CD4-positive, alpha-beta T cell treated with Interleukin-6 at 100 ng/mL for 8 hours (primary cell): ENCODE measurements at regions not wholly inside any gene's neighbourhood (a gene's known extent, or its start where the extent isn't known, plus 50 kb on each side); places are given as distances from the start of the nearest gene placed in this dataset.

Source experiments
- DNase-seq: peaks from one replicate; pipeline ENCODE4 v3.0.0-alpha.2; 2020; ENCODE audit warnings: mixed read lengths, low spot score

GRCh38 chr14:97517566-97518234 is 720.5 kb downstream of the VRK1 start:
- no peak for DNase-seq

DNA sequence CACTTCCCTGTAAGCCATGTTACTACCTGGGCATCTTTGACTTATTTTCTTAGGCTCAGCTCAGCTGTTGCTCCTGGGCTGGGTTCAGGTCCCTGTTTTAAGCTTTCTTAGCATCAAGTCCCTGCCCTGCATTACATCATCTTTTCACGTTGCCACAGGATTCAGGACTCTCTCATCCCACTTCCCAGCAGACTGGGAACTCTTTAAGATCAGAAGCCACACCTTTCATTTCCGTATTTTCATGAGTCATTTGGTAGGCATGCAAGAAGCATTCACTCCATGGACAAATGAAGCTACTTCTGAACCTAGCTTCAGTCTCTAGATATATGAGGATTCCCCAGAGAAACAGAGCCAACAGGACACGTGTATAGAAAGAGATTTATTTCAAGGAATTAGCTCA is 726.8 kb downstream of the VRK1 start:
- no peak for DNase-seq

GRCh38 chr14:97524589-97525319 is 727.6 kb downstream of the VRK1 start:
- DNase-seq, result no peak

DNA sequence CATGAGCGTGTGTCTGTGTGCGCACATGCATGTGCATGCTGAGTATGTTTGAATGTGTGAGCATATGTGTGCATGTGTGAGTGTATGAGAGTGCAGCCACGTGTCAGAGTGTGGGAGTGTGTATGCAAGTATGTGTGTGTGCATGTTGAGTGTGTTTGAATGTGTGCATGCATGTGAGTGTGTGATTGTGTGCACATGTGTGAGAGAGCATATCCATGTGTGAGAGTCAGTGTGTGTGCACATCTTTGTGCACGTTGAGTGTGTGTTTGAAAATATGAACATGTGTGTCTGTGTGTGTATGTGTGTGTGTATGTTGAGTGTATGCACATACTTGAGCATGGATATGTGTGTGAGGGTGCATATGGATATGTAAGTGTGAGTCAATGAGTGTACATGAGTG is 730.8 kb downstream of the VRK1 start:
- no peak for DNase-seq

- DNase-seq, result no peak
Measured at GRCh38 chr14:97532052-97532451, 734.9 kb downstream of the VRK1 start.

DNA sequence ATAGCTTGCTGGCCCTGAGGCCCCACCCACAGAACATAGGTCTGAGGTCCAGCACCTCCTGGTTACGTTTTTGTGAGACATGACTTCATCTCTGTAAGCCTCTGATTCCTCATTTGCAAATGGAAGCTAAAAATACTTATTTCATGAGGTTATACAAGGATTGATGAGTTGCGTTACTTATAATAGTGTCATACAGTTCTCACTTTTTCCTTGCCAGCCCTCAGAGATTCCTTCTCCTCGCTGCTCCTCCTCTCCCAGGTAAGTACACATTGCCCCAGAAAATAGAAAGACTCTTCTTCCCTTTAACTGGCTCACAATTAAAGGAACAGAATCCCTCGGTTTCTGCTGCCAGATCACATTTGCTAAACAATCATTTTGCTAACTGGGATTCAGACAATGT is 739.2 kb downstream of the VRK1 start:
- DNase-seq, result no peak

- no peak for DNase-seq
Measured at GRCh38 chr14:97538749-97539410, 741.7 kb downstream of the VRK1 start.

DNA sequence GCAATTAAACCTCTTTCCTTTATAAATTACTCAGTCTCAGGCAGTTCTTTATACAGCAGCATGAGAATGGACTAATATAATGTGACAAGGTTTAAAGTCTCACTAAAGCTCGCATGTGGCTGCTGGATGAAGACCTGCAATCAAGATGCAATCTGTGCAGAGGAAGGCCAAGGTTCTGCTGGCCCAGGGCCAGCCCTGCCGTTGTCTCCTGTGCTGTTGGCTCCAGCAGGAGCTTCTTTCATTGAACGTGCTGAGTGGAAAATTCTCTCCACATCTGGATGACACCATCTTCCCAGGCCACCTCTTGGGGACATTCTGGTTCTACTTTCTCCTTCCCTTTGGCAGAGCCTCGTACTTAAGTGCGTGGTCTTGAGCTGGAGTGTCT is 742.2 kb downstream of the VRK1 start:
- no peak for DNase-seq

DNA sequence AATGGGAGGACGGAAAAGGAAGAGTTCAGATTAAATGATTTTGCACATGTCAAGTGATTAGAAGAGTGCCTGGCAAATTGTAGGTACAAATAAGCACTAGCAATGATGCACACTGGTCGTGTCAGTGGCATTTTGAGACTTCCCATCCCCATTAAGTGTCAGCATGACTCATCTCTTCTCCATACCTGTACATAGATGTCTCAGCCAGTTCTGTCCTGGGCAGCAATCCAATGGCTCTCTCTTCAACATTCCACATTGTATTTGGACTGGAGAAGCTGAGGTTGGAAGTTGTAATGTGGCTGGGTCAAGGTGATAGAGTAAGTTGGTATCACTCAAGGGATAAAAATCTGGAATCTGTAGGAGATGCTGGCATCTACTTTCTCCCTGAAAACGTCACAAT is 742.7 kb downstream of the VRK1 start:
- DNase-seq, result no peak

GRCh38 chr14:97543221-97543620 is 746.0 kb downstream of the VRK1 start:
- no peak for DNase-seq

GRCh38 chr14:97543816-97544215 is 746.6 kb downstream of the VRK1 start:
- DNase-seq, result no peak

GRCh38 chr14:97544571-97544970 is 747.4 kb downstream of the VRK1 start:
- no peak for DNase-seq

DNA sequence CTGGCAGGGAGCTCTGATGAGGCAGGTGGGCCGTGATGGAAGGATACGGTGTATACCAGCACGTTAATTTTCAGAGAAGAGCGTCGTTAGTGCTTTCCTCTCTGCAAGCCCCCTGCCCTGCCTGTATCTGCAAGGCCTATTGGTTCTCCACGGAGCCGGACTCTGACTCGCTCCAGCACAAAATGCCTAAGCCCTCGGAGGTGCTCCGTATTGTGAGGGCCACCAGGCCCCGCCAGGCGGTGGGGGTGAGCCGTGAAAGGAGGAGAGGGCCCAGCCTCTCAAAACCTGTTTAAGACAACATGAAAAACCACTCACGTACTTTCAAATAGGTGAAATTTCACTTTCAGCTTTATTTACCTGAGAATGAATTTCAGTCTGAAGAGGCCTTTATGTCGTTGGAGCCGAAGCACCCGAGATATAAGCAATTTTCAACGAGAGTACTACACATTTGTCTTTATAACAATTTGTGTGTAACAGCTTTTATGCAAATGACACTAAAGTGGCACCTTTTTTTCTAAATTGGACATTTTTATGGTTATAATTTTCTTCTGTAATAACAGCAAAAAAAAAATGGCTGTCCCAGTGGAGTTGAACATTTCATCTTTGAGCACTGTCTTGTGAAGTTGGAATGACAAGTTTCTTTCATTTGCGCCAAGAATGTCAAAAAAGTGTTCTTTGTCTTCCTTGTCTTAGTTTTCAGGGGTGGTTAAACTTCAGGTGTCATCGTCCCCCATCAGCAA is 749.5 kb downstream of the VRK1 start:
- no peak for DNase-seq

DNA sequence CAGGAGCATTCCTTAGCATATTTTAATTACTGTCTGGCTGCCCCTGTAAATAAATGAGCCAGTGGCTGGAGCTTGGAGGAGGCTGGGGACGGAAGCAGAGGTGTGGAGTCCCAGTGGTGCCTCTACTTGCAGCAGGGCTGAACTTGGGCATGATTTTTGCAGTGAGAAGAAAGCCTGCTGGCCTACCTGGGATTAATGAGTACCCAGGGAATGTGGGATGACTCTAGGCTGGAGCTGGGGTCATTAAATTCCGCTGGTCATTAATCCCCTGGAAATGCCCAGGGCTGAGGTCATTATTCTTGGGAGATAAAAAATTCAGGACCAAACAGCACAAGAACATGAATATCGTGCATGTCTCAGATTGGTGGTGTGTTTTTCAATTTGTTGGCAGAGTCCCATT is 753.3 kb downstream of the VRK1 start:
- DNase-seq, result no peak

- DNase-seq, result no peak
Measured at GRCh38 chr14:97554597-97554996, 757.4 kb downstream of the VRK1 start.

- DNase-seq, result no peak
Measured at GRCh38 chr14:97564334-97564733, 767.2 kb downstream of the VRK1 start.

DNA sequence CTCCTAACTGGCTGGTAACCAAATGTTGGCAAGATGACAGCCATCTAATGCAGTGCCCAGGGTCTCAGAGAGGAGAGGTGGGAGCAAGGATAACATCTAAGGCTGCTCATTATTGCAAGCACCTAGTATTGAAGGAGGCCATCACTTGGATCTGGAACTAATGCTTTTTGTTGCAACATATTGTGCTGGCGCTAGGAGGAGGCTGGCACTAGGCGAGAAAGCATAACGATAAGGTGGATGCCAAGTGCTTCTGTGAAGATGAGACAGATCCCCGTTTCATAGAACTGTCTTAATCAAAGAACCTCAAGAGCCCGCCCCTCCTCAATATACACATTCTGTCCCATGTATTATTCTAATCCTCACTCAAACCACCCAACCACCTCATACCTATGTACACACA is 774.0 kb downstream of the VRK1 start:
- no peak for DNase-seq

GRCh38 chr14:97571866-97572555 is 774.8 kb downstream of the VRK1 start:
- no peak for DNase-seq

- no peak for DNase-seq
Measured at GRCh38 chr14:97572583-97573458, 775.6 kb downstream of the VRK1 start.

DNA sequence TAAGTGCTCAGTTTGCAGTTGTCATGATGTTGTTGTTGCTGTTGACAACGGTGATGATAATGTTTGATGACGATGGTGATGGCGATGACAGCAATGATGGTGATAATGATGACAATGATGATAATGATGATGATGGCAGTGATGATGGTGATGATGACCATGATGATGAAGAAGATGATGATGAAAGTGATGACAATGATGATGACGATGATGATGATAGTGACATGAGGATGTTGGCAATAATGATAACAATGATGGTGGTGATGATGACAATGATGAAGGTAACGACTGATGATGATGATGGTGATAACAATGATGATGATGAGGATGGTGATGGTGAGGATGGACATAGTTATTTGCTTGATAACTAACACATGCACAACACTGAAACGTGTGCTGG is 778.5 kb downstream of the VRK1 start:
- no peak for DNase-seq

DNA sequence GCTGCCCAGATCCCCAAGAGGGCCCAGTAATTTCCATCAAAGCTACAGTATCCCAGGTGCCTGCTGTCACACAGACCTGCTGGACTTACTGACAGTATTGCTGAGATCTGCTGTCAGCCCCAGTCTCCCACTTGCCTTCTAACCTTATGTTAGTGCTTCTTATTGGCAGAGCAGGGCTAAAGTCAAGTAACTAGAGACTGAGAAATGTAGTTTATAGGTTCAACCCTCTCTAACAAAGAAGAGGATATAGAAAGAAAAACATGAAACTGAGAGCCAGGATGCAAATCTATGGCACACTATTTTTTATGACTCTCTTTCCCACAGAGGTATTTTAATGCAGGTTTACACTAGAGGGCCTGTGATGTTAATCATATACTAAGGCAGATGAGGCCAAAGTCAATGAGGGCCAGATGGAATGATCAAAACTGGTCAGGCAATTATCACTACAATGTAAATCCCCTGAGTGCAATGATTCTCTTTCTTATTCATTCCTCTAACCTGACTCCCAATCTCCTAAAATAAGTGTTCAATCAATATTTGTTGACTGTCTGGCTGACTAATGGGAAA is 781.9 kb downstream of the VRK1 start:
- no peak for DNase-seq
